PFSK-1 (cell line): ENCODE measurements at regions not wholly inside any gene's neighbourhood (a gene's known extent, or its start where the extent isn't known, plus 50 kb on each side); places are given as distances from the start of the nearest gene placed in this dataset.

Experiments used
- POLR2AphosphoS5 ChIP-seq: IDR thresholded peaks from 2 replicates; pipeline ENCODE4 v1.6.1; 2012; ENCODE audit warnings: low read depth, mild to moderate bottlenecking, control low read depth, low read length, moderate library complexity
- SIN3A ChIP-seq: IDR thresholded peaks from 2 replicates; pipeline ENCODE4 v1.6.1; 2012; ENCODE audit warnings: mild to moderate bottlenecking, low read length, moderate library complexity, borderline replicate concordance; ENCODE audit not compliant: insufficient read depth
- TAF1 ChIP-seq: IDR thresholded peaks from 2 replicates; pipeline ENCODE4 v1.6.1; 2012; ENCODE audit warnings: low read length, control low read depth, borderline replicate concordance; ENCODE audit not compliant: insufficient read depth
- TF ChIP-seq, protein P1 (sequence below), 2 experiments: IDR thresholded peaks; 2 replicates each; pipeline versions ENCODE4 v1.6.1 to v1.8.0; 2011 to 2012; ENCODE audit warnings: low read depth in 2 of 2, low read length in 2 of 2, control low read depth in 1 of 2, inconsistent platforms in 1 of 2, mild to moderate bottlenecking in 1 of 2, moderate library complexity in 1 of 2; ENCODE audit not compliant: insufficient read depth in 1 of 2

- TF ChIP-seq TAF1 (no peak), POLR2AphosphoS5 (no peak), SIN3A (no peak)
- TF ChIP-seq, protein P1, sequence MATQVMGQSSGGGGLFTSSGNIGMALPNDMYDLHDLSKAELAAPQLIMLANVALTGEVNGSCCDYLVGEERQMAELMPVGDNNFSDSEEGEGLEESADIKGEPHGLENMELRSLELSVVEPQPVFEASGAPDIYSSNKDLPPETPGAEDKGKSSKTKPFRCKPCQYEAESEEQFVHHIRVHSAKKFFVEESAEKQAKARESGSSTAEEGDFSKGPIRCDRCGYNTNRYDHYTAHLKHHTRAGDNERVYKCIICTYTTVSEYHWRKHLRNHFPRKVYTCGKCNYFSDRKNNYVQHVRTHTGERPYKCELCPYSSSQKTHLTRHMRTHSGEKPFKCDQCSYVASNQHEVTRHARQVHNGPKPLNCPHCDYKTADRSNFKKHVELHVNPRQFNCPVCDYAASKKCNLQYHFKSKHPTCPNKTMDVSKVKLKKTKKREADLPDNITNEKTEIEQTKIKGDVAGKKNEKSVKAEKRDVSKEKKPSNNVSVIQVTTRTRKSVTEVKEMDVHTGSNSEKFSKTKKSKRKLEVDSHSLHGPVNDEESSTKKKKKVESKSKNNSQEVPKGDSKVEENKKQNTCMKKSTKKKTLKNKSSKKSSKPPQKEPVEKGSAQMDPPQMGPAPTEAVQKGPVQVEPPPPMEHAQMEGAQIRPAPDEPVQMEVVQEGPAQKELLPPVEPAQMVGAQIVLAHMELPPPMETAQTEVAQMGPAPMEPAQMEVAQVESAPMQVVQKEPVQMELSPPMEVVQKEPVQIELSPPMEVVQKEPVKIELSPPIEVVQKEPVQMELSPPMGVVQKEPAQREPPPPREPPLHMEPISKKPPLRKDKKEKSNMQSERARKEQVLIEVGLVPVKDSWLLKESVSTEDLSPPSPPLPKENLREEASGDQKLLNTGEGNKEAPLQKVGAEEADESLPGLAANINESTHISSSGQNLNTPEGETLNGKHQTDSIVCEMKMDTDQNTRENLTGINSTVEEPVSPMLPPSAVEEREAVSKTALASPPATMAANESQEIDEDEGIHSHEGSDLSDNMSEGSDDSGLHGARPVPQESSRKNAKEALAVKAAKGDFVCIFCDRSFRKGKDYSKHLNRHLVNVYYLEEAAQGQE (IDR thresholded peaks at IDR 0.05; ENCODE audit: insufficient read depth in 1 of 2, low read depth in 2 of 2, low read length in 2 of 2): no peak
Measured at GRCh38 chrX:109939498-109939897, 63.4 kb upstream of the TMEM164 start.
